GM19328 (cell line): ENCODE measurements at regions not wholly inside any gene's neighbourhood (a gene's known extent, or its start where the extent isn't known, plus 50 kb on each side); places are given as distances from the start of the nearest gene placed in this dataset.

ENCODE experiments used
- ATAC-seq: cut with Tn5 transposase; IDR thresholded peaks from one replicate; pipeline ENCODE4 v1.9.1; 2021; ENCODE audit warnings: mild to moderate bottlenecking, moderate library complexity; ENCODE audit not compliant: unreplicated experiment

GRCh38 chr2:57959390-57959789 is 87.2 kb upstream of the VRK2 start:
- no peak for ATAC-seq

- no peak for ATAC-seq
Measured at GRCh38 chr2:57962861-57963260, 83.7 kb upstream of the VRK2 start.

GRCh38 chr2:57965219-57965618 is 81.4 kb upstream of the VRK2 start:
- no peak for ATAC-seq

GRCh38 chr2:57965961-57966360 is 80.6 kb upstream of the VRK2 start:
- no peak for ATAC-seq

- no peak for ATAC-seq
Measured at GRCh38 chr2:57973621-57974186, 72.9 kb upstream of the VRK2 start.

GRCh38 chr2:57979158-57979557 is 67.4 kb upstream of the VRK2 start:
- no peak for ATAC-seq

- no peak for ATAC-seq
Measured at GRCh38 chr2:57981083-57981768, 65.4 kb upstream of the VRK2 start.

GRCh38 chr2:57987835-57988573 is 58.6 kb upstream of the VRK2 start:
- no peak for ATAC-seq

GRCh38 chr2:57990118-57990725 is 56.4 kb upstream of the VRK2 start:
- ATAC-seq = no peak
